Hepatocyte (in vitro differentiated cells): ENCODE measurements at regions not wholly inside any gene's neighbourhood (a gene's known extent, or its start where the extent isn't known, plus 50 kb on each side); places are given as distances from the start of the nearest gene placed in this dataset.
A peak's percentile ranks its signal among the peaks of the same experiment; 100 is the strongest.

ENCODE experiments used
- DNase-seq: peaks from one replicate; pipeline ENCODE4 v3.0.0-alpha.2; 2016; ENCODE audit warnings: low spot score
- H2AFZ ChIP-seq: fragments of 200-600 bp; sonication (generic); 2 replicates; pipeline ENCODE4 v1.6.0; 2016; ENCODE audit warnings: antibody characterized with exemption, mild to moderate bottlenecking
- H3K27ac ChIP-seq: fragments of 200-600 bp; sonication (generic); 2 replicates; pipeline ENCODE4 v1.5.1; 2016; ENCODE audit warnings: mild to moderate bottlenecking
- H3K27me3 ChIP-seq: fragments of 200-600 bp; sonication (generic); 2 replicates; pipeline ENCODE4 v1.6.1; 2016
- H3K36me3 ChIP-seq: fragments of 200-600 bp; sonication (generic); replicated peaks from 2 replicates; pipeline ENCODE4 v1.5.1; 2016; ENCODE audit warnings: low read depth; ENCODE audit not compliant: insufficient read depth
- H3K4me1 ChIP-seq: fragments of 200-600 bp; sonication (generic); 2 replicates; pipeline ENCODE4 v1.5.1; 2016; ENCODE audit warnings: mild to moderate bottlenecking, moderate library complexity; ENCODE audit not compliant: insufficient read depth
- H3K4me2 ChIP-seq: fragments of 200-600 bp; sonication (generic); 2 replicates; pipeline ENCODE4 v1.6.0; 2016
- H3K4me3 ChIP-seq: fragments of 200-600 bp; sonication (generic); 2 replicates; pipeline ENCODE4 v1.5.1; 2016; ENCODE audit warnings: mild to moderate bottlenecking
- H3K79me2 ChIP-seq: fragments of 200-600 bp; sonication (generic); 2 replicates; pipeline ENCODE4 v1.6.0; 2017; ENCODE audit warnings: mild to moderate bottlenecking
- H3K9me2 ChIP-seq: fragments of 200-600 bp; sonication (generic); replicated peaks from 2 replicates; pipeline ENCODE4 v1.6.0; 2017; ENCODE audit warnings: mild to moderate bottlenecking; ENCODE audit not compliant: insufficient read depth
- H3K9me3 ChIP-seq: fragments of 200-600 bp; sonication (generic); 2 replicates; pipeline ENCODE4 v1.5.1; 2016; ENCODE audit warnings: low read depth, mild to moderate bottlenecking
- H4K20me1 ChIP-seq: fragments of 200-600 bp; sonication (generic); 2 replicates; pipeline ENCODE4 v1.6.0; 2016; ENCODE audit warnings: mild to moderate bottlenecking; ENCODE audit not compliant: insufficient read depth, poor library complexity, severe bottlenecking
- EZH2 ChIP-seq: fragments of 200-600 bp; sonication (generic); IDR thresholded peaks from 2 replicates; pipeline ENCODE4 v1.6.1; 2016; ENCODE audit warnings: antibody characterized with exemption, mild to moderate bottlenecking, borderline replicate concordance
- EZH2phosphoT487 ChIP-seq: fragments of 200-600 bp; sonication (generic); IDR thresholded peaks from one replicate; pipeline ENCODE4 v1.6.1; 2018; ENCODE audit warnings: antibody characterized with exemption, mild to moderate bottlenecking, low read depth, moderate library complexity; ENCODE audit not compliant: unreplicated experiment, severe bottlenecking
- WGBS: methylation state at CpG from one replicate; pipeline ENCODE4 v1.1.6; 2016; ENCODE audit warnings: low lambda C conversion rate; ENCODE audit errors: missing lambda C conversion rate; 5-methylcytosine and 5-hydroxymethylcytosine counted together
- TF ChIP-seq, protein P1 (sequence below): fragments of 200-600 bp; sonication (generic); IDR thresholded peaks from 2 replicates; pipeline ENCODE4 v1.5.1; 2016; ENCODE audit warnings: antibody characterized with exemption, mild to moderate bottlenecking; ENCODE audit not compliant: poor library complexity

DNA sequence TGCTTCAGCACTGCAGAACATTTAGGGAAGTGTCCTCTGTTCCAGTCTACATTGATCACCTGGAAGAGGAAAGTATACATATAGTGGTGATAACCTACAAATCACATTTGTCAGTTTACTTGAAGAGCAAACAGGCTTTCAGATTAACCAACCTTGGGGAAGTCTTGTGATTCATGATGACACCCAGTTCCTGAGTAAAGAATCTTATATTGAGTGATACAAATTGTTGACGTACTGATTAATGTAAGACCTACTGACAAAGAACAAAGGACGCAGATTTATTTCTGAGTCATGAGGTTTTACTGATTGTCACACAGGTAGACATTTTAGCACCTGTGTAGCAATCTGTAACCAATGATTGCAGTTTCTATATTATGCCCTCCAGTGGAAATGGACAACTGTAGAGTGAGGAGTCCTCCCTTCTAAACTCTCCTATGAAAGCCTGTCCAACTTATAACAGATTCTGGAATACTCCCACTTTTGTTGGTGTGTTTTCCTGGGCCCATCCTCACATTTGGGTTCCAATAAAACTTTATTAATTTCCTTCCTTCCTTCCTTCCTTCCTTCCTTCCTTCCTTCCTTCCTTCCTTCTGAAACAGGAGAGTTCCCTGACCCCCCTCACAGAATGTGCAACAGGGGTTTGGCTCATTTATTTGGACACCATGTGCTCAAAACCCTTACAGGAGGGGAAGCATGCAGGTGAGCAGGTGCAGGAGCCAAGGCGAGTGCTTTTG lies 113.5 kb downstream of the SLC35B3 start:
- no peak overlapping the region for H2AFZ ChIP-seq
- no peaks in the 10 kb centered on the region for H3K4me1 ChIP-seq
- no peak overlapping the region for H3K27ac ChIP-seq
- H3K27me3 ChIP-seq: no peaks in the 10 kb centered on the region
- no peaks in the 10 kb centered on the region for H3K9me3 ChIP-seq
- TF ChIP-seq EZH2phosphoT487: no peak
- TF ChIP-seq EZH2: no peak
- TF ChIP-seq, protein P1, sequence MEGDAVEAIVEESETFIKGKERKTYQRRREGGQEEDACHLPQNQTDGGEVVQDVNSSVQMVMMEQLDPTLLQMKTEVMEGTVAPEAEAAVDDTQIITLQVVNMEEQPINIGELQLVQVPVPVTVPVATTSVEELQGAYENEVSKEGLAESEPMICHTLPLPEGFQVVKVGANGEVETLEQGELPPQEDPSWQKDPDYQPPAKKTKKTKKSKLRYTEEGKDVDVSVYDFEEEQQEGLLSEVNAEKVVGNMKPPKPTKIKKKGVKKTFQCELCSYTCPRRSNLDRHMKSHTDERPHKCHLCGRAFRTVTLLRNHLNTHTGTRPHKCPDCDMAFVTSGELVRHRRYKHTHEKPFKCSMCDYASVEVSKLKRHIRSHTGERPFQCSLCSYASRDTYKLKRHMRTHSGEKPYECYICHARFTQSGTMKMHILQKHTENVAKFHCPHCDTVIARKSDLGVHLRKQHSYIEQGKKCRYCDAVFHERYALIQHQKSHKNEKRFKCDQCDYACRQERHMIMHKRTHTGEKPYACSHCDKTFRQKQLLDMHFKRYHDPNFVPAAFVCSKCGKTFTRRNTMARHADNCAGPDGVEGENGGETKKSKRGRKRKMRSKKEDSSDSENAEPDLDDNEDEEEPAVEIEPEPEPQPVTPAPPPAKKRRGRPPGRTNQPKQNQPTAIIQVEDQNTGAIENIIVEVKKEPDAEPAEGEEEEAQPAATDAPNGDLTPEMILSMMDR: no peak
- H4K20me1 ChIP-seq: no peaks in the 10 kb centered on the region
- 81% methylated on average over 3 of the region's 3 CpGs for WGBS
- H3K4me2 ChIP-seq: no peak overlapping the region
- H3K36me3 ChIP-seq: no peaks in the 10 kb centered on the region
- no peaks in the 10 kb centered on the region for H3K79me2 ChIP-seq
- H3K9me2 ChIP-seq: no peaks in the 10 kb centered on the region
- peak; percentile 23 for DNase-seq
- H3K4me3 ChIP-seq: no peak overlapping the region

DNA sequence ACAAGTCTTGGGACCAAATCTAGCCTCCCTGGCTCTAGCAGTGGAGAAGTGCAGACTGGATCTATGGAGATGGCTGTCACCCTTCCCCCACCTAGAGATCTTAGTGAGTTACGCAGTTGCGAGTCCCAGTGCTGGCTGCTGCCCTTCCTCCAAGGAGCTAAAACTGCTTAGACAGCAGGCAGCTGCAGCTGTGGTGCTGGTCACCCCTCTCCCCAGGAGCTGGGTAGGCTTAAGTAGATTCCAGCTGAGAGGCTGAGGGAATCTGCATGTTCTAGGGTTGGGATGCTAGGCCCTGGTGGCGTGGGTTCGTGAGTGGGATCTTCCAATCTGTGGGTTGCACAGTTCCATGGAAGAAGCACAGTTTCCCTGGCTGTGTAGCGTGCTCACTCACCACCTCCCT lies 120.2 kb downstream of the SLC35B3 start:
- Histone ChIP-seq H4K20me1 (no peaks in the 10 kb centered on the region), H3K4me2 (no peak overlapping the region), H3K27me3 (no peaks in the 10 kb centered on the region), H3K79me2 (no peaks in the 10 kb centered on the region), H3K9me2 (no peaks in the 10 kb centered on the region), H3K27ac (no peak overlapping the region), H3K36me3 (no peaks in the 10 kb centered on the region), H3K4me3 (no peak overlapping the region), H3K9me3 (no peaks in the 10 kb centered on the region), H2AFZ (no peak overlapping the region), H3K4me1 (no peaks in the 10 kb centered on the region)
- TF ChIP-seq, protein P1: no peak
- TF ChIP-seq EZH2phosphoT487: no peak
- no peak for TF ChIP-seq EZH2
- no peak for DNase-seq
- 82% methylated on average over 5 of the region's 5 CpGs for WGBS

GRCh38 chr6:8301502-8301901 lies 133.8 kb downstream of the SLC35B3 start:
- 93% methylated on average over 2 of the region's 2 CpGs for WGBS
- Histone ChIP-seq H3K27me3 (no peaks in the 10 kb centered on the region), H3K4me2 (no peak overlapping the region), H3K4me1 (no peaks in the 10 kb centered on the region), H2AFZ (no peak overlapping the region), H3K4me3 (no peak overlapping the region), H3K9me2 (no peaks in the 10 kb centered on the region), H3K27ac (no peak overlapping the region), H3K79me2 (no peaks in the 10 kb centered on the region), H3K36me3 (no peaks in the 10 kb centered on the region), H4K20me1 (no peaks in the 10 kb centered on the region), H3K9me3 (no peaks in the 10 kb centered on the region)
- TF ChIP-seq EZH2 (no peak), EZH2phosphoT487 (no peak)
- TF ChIP-seq, protein P1: no peak
- no peak for DNase-seq
